OCI-LY7 (cell line): ENCODE measurements at regions not wholly inside any gene's neighbourhood (a gene's known extent, or its start where the extent isn't known, plus 50 kb on each side); places are given as distances from the start of the nearest gene placed in this dataset.

Experiments used
- BruUV-seq: library from RNA; stranded (reverse); fragments of 400-500 nt; replicated peaks from 2 replicates; lab custom pipeline; 2021; lab: Mats Ljungman, UMichigan
- CTCF ChIA-PET: fragments of 300-600 bp; sonication (Branson Sonifier 250); formaldehyde crosslinking; loops from one replicate; lab custom pipeline; 2022; ENCODE audit warnings: antibody characterized with exemption; ENCODE audit not compliant: unreplicated experiment; lab: Charles Lee
- POLR2A ChIA-PET: fragments of 300-600 bp; sonication (Branson Sonifier 250); formaldehyde crosslinking; loops from one replicate; lab custom pipeline; 2022; ENCODE audit warnings: antibody characterized with exemption; lab: Charles Lee
- DNase-seq: peaks from one replicate; pipeline ENCODE4 v3.0.0-alpha.2; 2015; ENCODE audit warnings: low spot score
- H2AFZ ChIP-seq: fragments of 200-600 bp; sonication (generic), shearing (Covaris generic); 2 replicates; pipeline ENCODE4 v1.6.1; 2014; ENCODE audit warnings: mild to moderate bottlenecking, antibody characterized with exemption, low read length, moderate library complexity
- H3K27ac ChIP-seq: fragments of 200-600 bp; sonication (generic); 2 replicates; pipeline ENCODE4 v1.5.1; 2014; ENCODE audit warnings: mixed run types, low read depth, mild to moderate bottlenecking, moderate library complexity, low read length, inconsistent platforms; ENCODE audit not compliant: poor library complexity, severe bottlenecking
- H3K36me3 ChIP-seq: fragments of 200-600 bp; sonication (generic); 2 replicates; pipeline ENCODE4 v1.6.1; 2014; ENCODE audit warnings: mild to moderate bottlenecking, antibody characterized with exemption, low read length, moderate library complexity, mixed read lengths; ENCODE audit not compliant: insufficient read depth
- H3K4me1 ChIP-seq: fragments of 200-600 bp; sonication (generic); 2 replicates; pipeline ENCODE4 v1.5.1; 2014; ENCODE audit warnings: mild to moderate bottlenecking, low read length; ENCODE audit not compliant: insufficient read depth, poor library complexity, severe bottlenecking
- H3K4me2 ChIP-seq: fragments of 200-600 bp; sonication (generic); 2 replicates; pipeline ENCODE4 v1.6.1; 2014; ENCODE audit warnings: mild to moderate bottlenecking, low read length
- H3K4me3 ChIP-seq: fragments of 200-600 bp; sonication (generic); 2 replicates; pipeline ENCODE4 v1.5.1; 2014; ENCODE audit warnings: mild to moderate bottlenecking, low read depth, low read length; ENCODE audit not compliant: poor library complexity, severe bottlenecking
- H3K79me2 ChIP-seq: fragments of 200-600 bp; sonication (generic); 2 replicates; pipeline ENCODE4 v1.6.1; 2016; ENCODE audit warnings: low read depth, mild to moderate bottlenecking, low read length, moderate library complexity, mixed read lengths; ENCODE audit not compliant: insufficient read depth
- H3K9me2 ChIP-seq: fragments of 200-600 bp; sonication (generic); 2 replicates; pipeline ENCODE4 v1.6.1; 2016; ENCODE audit warnings: mild to moderate bottlenecking, low read length, mixed read lengths; ENCODE audit not compliant: insufficient read depth
- H3K9me3 ChIP-seq: fragments of 200-600 bp; sonication (generic); 2 replicates; pipeline ENCODE4 v1.6.1; 2014; ENCODE audit warnings: mild to moderate bottlenecking, mixed run types, low read length, mixed read lengths
- H4K20me1 ChIP-seq: fragments of 200-600 bp; sonication (generic); 2 replicates; pipeline ENCODE4 v1.6.1; 2014; ENCODE audit warnings: mild to moderate bottlenecking, antibody characterized with exemption, low read length, moderate library complexity, mixed read lengths; ENCODE audit not compliant: insufficient read depth
- CTCF ChIP-seq: fragments of 200-600 bp; sonication (generic); conservative IDR thresholded peaks from 2 replicates; pipeline ENCODE4 v1.5.1; 2014; ENCODE audit warnings: mild to moderate bottlenecking, antibody characterized with exemption, low read length, moderate library complexity, mixed read lengths
- EZH2phosphoT487 ChIP-seq: fragments of 200-600 bp; sonication (generic); IDR thresholded peaks from 2 replicates; pipeline ENCODE4 v1.6.1; 2018; ENCODE audit warnings: low read depth, borderline replicate concordance, mild to moderate bottlenecking, mixed run types, antibody characterized with exemption, low read length, moderate library complexity, mixed read lengths
- intact Hi-C: fragments of 100-400 bp; cut with micrococcal nuclease; formaldehyde crosslinking; loops from one replicate; pipeline ENCODE4 v1.10.0; 2022; ENCODE audit not compliant: unreplicated experiment

GRCh38 chr6:170108890-170109587 lies 181.8 kb downstream of the DLL1 start:
- CTCF ChIA-PET, result no interaction called here
- BruUV-seq, result no TSS peak
- Histone ChIP-seq H3K27ac (no peak overlapping the region), H3K36me3 (no peaks in the 10 kb centered on the region), H3K4me1 (no peaks in the 10 kb centered on the region), H3K4me2 (no peak overlapping the region), H3K4me3 (no peak overlapping the region), H3K9me3 (no peaks in the 10 kb centered on the region), H3K9me2 (no peaks in the 10 kb centered on the region), H3K79me2 (no peaks in the 10 kb centered on the region), H4K20me1 (no peaks in the 10 kb centered on the region), H2AFZ (no peak overlapping the region)
- no peak for DNase-seq
- POLR2A ChIA-PET, result interaction anchor here (0.7 to 1.1 kb wide), 2 partner anchors 78 to 377 kb away, joined by 3 read pairs; no protein-coding TSS in a partner anchor
- TF ChIP-seq EZH2phosphoT487 (no peak), CTCF (no peak)
- intact Hi-C loops, result no loop called here

GRCh38 chr6:170108456-170108855 lies 182.4 kb downstream of the DLL1 start:
- POLR2A ChIA-PET, result interaction anchor here (0.6 to 0.7 kb wide), 2 partner anchors 20 to 377 kb away, joined by 3 read pairs; no protein-coding TSS in a partner anchor
- DNase-seq, result no peak

More at GRCh38 chr6:170108456-170108855, 182.4 kb downstream of the DLL1 start:
- intact Hi-C loops, result no loop called here
- no peak overlapping the region for H2AFZ ChIP-seq
- no peak overlapping the region for H3K27ac ChIP-seq
- no peaks in the 10 kb centered on the region for H3K36me3 ChIP-seq
- CTCF ChIA-PET, result no interaction called here
- no TSS peak for BruUV-seq
- H3K9me3 ChIP-seq, result no peaks in the 10 kb centered on the region
- H4K20me1 ChIP-seq, result no peaks in the 10 kb centered on the region
- TF ChIP-seq CTCF (no peak), EZH2phosphoT487 (no peak)
- H3K79me2 ChIP-seq, result no peaks in the 10 kb centered on the region
- H3K4me1 ChIP-seq, result no peaks in the 10 kb centered on the region
- H3K4me2 ChIP-seq, result no peak overlapping the region
- H3K9me2 ChIP-seq, result no peaks in the 10 kb centered on the region
- no peak overlapping the region for H3K4me3 ChIP-seq
